ENCODE measurements at regions not wholly inside any gene's neighbourhood (a gene's known extent, or its start where the extent isn't known, plus 50 kb on each side); places are given as distances from the start of the nearest gene placed in this dataset.
A peak's percentile ranks its signal among the peaks of the same experiment; 100 is the strongest.

DNA sequence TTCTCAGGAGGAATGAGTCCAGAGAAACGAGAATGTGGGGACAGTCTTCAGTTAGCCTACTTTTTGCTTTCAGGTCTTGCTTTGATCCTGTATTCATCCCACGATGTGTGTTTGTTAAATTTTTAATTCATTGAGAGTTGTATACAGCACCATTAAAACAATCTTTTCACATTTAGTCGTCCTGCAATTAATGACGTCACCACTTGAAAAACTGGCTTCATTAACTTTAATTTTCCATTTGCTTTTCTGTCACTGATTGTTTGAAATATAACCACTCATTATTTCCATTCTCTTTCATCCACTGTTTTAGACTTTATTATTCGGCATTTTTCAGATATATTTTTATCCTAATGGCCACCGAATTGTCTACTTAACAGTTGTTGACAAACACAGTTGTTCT is 146.9 kb downstream of the TFEC start:
- no peak for DNase-seq (ENCODE audit: low read depth, low spot score)

DNA sequence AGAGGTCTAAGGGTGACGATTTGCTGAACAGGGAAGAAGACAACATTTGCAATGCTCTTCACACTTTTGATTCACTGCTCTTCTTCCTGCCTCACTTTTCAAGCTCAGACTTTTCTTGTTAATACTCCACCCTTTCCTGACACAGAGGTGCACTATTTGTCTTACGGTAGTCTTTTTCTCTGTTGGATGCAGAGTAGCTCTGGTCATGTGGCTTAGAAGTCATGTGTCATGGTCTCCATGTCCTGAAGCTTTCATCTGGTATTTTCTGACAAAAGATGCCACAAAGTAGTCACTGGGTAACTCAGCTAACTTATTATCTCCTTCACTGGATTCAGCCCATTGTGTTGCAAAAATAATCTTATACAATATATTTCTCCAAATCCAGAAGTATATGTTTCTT is 149.1 kb downstream of the TFEC start:
- no peak for DNase-seq (ENCODE audit: low read depth, low spot score)

DNA sequence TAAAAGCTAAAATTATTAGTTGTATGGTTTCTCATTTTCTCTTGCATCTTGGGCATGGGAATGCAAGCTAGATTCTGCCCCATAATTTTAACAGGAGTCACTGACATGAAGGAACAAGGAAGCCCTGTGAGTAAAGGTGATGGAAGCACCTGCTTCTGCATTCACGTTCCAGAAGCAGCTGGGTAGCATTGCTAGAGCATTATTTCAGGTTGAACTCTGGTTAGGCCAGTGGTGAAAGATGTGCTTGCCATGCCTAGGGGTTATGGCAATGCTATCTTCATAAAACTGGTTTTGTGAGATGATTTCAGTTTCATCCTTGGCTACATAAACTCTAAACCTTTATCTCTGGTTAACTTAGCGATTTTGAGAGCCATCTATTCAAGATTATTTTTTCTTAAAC is 151.4 kb downstream of the TFEC start:
- no peak for DNase-seq (ENCODE audit: low read depth, low spot score)

DNA sequence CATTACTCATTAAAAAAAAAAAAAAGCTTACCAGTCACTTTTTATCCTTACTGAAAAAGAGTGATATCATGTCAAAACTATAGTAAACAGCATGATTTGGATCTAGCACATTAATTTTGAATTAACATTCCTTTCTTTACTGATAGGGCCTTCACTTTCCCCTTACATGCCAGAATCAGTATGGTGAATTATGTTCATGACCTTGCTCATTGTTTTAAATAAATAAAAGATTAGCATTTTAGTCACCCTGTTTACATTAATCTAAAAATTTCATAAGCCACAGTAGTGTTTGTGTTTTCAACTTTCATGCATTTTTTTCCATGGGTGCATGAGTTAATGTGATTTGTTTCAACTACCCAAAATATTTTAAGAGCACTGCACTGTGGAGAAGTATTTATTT is 160.8 kb downstream of the TFEC start:
- no peak for DNase-seq (ENCODE audit: low read depth, low spot score)

DNA sequence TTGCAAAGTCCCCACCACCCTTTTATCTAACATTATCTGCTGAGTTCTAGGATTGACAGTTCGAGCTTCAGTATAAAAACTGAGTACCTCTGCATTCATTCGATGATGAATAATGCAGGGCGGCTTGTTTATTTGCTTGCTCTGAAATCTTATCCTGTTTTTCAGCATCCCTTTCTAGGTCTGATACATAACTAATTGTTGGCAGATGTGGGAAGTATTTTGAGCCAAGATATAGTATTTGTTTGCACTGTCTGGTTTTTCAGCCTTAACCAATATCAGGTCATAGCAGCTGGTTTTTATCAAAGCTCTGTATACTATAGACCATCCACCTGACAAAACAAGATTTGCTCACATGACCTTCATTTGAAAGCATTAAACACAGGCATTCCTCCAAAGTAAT is 161.4 kb downstream of the TFEC start:
- DNase-seq (ENCODE audit: low read depth, low spot score), result peak; percentile 63

DNA sequence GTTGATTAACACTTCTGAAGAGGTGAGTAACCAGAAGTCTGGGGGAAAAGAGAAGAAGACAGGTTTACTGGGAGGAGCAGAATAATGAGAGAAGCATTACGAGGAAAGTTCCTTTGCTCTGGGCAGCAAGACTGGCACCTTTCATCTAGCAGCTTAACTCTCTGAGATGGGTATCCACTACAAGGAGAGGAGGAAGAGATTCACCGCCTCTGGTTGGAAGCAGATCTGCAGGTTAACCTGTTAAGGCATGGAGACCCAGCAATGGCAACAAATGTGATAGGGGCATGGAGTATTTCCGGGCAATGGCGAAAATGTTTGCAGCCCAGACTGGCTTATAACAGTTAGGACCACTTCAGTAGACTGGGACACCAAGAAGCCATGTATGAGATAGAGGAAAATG is 162.2 kb downstream of the TFEC start:
- no peak for DNase-seq (ENCODE audit: low read depth, low spot score)

DNA sequence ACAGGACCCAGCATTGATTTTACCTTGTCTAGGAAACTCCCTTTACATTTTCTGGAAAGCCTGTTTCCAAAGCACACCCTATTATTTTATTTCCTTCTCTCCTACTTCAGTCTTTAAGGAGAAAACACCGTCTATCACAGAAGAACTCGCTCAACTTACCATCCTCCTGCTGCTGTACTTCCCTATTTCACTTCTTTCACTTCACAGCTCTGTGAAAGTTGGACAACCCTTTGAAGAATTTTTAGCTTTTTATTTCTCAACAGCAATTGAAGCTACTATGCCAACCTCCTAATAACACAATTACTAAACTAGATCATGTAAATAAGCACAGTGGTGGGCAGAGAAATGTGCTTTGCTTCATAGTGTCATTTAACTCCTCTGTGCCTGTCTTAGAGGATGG is 166.5 kb downstream of the TFEC start:
- DNase-seq (ENCODE audit: low read depth, low spot score), result no peak

DNA sequence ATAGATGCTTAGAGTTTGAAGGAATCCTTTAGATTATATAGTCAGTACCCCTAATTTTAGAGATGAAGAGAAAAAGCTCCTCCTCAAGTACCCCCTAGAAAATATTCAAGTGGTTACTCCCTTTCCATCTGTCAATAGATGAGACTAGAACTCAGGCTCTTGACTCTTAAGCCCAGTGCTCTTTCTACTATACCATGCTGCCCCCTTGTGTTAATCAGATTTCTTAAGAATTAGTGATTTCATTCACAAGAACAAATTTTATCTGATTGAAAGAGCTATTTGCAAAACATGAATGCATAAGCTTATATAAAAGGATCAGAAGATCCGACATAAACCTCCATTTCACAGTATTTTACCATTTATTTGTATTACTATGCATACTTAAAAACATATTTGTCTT is 179.3 kb downstream of the TFEC start:
- DNase-seq (ENCODE audit: low read depth, low spot score), result peak; percentile 26

DNA sequence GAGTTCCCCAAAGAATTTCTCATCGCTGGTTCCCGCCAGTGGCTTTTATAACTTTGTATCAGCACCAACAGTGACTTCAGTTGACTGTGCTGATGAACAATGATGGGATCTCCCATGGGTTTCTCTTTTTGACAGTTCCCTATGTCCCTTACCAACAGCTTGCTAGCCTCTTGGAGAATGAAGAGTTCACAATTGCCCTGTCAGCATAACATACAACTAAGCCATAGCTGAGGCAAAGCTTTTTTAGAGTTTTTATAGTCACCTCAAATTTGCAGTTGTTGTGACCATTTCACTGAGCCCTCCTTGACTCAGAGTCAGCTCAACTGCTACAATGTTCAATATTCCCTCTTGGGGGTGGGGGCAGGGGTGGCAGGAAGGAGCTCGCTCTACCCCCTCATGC is 179.8 kb downstream of the TFEC start:
- DNase-seq (ENCODE audit: low read depth, low spot score), result no peak

DNA sequence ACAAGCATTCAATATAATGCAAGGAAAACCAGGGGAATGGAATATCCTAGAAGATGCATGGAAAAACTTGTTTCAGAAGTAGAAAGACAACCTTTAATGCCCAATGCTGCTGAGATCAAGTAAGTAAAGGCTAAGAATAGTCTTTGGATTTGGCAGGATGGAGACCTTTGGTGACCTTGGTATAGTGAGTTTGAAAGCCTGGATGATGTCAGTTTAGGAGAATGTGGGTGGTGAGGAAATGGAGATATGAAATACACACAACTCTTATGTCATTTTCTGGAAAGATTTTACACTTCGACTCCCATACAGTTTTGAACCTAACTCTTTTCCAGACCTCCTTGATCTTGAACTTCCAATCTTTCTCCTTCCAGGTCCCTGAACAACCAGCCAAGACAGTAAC is 185.7 kb downstream of the TFEC start:
- no peak for DNase-seq (ENCODE audit: low read depth, low spot score)

DNA sequence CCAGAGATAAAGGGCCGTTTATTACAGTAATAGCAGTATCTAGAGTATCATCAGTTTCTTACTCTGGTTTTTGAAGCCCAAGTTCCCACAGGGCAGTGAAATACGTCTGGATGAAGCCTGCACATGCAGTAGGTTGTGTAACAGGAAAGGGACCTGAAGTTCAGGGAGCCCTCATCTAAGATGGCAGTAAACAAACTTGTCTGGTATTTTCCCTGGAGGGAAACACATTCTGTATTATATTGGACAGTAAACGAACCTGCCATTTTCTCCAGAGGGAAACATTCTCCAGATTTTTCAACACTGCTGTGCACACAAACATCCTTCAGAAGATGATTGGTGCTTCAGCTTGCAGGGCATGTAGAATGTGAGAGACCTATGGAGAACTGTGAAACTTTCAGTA is 189.9 kb downstream of the TFEC start:
- DNase-seq (ENCODE audit: low read depth, low spot score), result no peak

DNA sequence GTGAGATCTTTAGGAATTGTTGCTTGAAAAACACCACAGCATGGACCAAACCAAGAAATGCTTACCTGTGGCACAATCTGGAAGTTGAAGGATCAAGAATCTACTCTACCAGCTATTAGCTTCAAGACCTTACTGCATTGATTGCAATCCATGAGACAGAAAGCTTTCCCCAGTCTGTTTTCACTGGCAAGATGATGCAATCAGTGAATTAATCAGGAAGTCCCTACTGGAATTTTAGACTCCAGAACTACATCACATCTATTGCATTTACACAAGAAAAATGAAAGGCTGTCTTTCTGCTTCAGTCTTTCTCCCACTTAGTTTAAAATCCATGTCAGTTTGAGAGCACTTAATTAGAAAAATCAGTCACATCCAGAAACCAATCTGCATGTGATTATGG is 191.7 kb downstream of the TFEC start:
- no peak for DNase-seq (ENCODE audit: low read depth, low spot score)

DNA sequence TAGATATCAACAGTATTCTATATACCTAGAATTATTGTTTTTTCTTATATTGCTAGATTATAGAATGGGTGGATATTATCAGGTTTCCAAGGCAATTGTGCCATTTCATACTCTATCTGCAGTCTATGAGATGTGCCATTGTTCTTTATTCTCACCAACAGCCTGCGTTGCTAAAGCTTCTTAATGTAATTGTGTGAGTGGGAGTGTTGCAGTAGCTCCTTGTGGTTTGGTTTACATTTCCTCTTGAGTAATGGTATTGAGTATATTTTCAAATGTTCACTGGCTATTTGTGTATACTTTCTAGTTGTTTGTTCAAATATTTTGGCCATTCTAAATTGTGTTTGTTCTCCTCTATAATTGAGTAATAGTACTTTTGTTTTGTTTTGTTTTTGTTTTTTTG is 199.2 kb downstream of the TFEC start:
- no peak for DNase-seq (ENCODE audit: low read depth, low spot score)

DNA sequence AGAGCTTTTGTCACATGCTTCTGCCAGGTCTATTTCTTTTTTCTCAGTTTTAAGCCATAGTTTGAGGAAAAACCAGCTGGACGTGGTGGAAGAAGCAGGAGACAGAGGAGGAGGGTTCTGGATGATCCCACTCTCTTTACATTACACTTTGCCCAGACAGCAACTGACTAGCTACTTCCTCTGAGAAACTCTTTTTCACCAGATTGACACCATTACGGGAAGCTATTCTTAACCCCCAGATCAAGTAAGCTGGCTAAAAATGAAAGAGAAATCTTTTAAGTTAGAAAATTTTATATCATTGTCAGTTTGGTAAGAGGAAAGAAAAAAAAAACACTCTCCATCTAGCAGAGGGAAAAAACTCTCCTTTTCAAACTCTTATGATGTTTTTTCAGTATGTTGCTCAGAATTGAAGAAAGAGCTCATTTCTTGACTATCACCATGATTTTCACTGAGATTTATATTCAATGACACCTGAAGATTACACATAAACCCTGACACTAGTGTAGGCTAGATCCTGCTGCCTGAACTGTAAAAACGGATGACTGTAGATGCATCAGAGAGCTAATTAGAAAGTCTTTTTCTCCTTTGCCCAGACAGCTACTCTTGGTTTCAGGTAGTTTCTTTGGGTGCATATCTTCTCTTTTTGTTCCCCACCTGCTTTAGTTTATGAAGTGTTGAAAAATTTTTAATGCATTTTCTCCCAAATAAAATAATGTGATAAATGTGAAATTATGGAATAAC is 203.1 kb downstream of the TFEC start:
- no peak for DNase-seq (ENCODE audit: low read depth, low spot score)

DNA sequence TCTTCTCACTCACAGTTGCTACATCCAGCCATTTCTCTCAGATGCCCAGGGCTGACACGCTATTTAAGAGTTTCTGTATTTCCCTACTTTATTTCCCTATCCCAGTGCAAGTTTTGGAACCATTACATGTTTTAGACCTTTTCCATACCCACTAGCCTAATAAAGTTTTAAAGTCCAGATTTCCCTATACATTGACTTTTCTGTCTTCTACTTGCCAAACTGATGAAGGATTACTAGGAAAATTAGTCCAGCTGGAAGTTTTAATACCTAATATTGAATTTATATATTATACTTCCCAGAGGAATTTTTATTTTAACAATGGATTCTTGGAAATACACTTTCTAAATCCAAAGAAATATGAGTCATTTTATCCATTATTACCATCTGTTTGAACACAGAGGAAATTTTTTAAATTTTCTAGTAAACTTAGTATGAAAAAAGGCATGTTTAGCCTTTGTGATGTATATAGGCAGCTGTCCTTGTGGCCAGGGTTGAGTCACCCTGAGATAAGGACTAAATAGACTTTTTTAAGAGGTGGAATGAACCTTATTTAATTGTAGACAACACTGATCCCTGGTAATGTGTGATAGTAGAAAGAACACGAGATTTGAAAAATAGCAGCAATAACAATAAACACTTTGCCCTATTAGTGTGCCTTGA is 205.0 kb downstream of the TFEC start:
- no peak for DNase-seq (ENCODE audit: low read depth, low spot score)

DNA sequence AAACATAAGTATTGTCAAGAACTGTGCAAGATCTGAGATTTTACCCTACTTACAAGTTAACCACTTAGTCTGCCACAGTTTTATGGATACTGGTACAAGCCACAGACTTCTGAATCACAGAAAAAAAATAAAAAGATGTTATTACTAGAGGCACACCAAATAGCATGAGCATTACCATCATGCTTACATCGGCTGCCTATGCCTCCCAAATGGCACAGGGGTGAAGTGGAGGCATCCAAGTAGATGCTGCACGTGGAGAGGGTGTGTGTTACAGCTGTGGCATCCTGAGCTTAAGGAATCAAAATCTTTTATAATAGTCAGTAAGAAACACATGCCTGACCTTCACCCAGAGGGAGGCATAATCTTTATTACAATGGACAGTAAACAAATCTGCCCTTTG is 207.8 kb downstream of the TFEC start:
- no peak for DNase-seq (ENCODE audit: low read depth, low spot score)

DNA sequence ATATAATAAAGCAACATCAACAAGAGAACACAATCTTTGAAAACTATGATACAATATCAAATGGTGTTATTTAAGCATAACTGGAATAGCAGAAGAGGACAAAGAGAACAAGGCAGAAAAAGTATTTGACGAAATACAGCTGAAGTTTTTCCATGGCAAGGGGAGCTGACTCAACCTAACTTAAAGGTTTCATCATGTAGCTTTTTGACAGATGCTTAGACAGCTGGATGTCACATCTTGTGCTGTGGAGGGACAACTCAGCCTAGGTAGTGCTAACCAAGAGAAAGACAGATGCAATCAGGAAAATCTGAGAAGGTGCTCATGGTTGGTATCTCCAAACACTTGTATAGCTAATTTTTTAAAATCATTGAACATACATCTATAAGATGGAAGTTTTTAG is 208.2 kb downstream of the TFEC start:
- no peak for DNase-seq (ENCODE audit: low read depth, low spot score)

DNA sequence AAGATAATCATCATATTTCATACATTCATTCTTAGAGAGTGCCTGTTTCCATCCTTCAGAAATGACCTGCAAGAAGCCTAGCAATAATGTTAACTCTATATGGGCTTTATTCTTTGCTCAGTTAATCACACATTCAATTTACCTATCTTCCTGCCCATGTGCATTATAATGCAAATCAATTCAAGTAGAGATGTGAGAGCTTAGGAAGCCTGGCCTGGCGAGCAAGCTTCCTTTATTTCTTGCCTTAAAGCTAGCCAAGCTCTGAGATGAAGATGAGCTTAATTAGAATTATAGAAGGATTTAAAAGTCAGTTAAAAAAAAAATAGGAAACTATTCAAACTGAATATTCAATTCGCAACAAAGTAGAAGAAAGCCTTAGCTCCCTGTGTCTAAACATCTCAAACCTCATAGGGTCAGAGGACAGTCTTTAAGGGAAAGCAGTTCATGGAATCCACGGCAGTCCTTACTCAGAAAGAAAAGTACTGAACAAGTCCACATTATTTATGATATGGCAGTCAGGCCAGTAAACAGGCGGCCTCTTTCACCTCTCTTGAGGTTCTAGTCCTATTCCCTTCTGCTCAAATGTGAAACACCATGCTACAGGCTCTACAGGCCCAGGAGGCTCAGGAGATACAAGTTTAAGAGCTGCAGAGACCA is 214.1 kb downstream of the TFEC start:
- no peak for DNase-seq (ENCODE audit: low read depth, low spot score)

DNA sequence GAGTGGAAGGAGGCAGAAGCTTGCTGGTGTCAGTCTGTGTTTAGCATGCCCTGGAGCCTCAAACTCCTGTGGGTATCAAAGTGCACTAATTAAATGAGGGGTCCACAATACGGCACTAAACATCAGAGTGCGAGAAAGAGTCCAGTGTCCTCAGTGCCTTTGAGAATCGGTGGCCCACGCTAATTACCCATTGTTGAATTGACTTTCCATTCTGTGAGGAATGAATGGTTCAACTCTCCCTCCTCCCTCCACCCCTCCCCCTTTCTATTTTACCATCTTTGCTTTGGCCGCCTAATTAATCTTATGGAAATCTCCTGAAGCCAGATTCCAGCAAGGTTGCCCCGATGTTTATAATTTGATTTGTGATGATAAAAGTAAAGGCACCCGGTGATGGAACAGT is 217.8 kb downstream of the TFEC start:
- DNase-seq (ENCODE audit: low read depth, low spot score), result no peak

DNA sequence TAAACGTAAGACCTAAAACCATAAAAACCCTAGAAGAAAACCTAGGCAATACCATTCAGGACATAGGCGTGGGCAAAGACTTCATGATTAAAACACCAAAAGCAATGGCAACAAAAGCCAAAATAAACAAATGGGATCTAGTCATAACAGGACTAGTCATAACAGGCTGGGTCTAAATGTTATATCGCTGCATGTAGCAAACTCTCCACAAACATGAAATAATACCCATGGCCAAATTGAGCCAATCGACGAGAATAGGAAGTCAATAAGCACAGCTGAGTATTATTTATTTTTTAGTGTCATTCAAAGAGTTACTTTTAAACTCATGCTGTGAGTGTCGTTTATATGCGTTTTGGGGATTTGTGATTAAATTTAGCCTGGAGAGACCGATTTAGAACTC is 225.1 kb downstream of the TFEC start:
- DNase-seq (ENCODE audit: low read depth, low spot score), result peak; percentile 85

DNA sequence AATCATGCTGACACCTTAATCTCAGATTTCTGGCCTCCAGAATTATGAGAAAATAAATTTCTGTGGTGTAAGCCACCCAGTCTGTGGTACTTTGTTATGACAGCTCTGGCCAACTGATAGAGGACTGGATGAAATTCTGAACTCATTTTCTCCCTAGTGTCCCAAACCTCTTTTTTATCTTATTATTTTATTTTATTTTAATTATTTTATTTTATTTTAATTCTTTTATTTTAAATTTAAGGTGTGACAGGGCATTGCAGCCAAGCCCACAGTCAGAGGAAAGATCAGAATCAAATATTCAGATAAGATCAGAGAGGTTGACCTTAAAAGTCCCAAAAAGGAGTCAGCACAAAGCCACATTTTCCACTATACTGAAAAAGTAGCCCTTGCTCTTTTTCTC is 228.1 kb downstream of the TFEC start:
- DNase-seq (ENCODE audit: low read depth, low spot score), result no peak

DNA sequence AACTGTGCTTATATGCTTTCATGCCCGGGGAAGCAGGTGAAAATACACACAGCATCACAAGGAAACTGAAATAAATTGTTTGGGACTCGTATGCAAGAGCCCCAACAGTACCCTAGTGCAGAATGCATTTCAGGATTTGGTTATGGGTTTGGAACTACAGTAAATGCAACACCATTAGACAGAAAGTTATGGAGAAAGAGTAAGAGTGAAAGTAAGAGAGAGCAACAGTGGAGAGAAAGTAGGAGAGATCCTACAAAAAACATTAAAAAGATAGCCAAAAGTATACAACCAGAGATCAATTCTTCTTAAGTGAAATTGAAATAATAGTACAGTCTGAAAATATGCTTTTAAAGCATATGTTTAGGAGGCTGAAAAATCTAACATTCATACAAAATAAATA is 231.1 kb downstream of the TFEC start:
- no peak for DNase-seq (ENCODE audit: low read depth, low spot score)

Data from brain pericyte (primary cell).